Mesothelial cell of epicardium (in vitro differentiated cells): ENCODE measurements at regions not wholly inside any gene's neighbourhood (a gene's known extent, or its start where the extent isn't known, plus 50 kb on each side); places are given as distances from the start of the nearest gene placed in this dataset.
"Not testable (repeated sequence)": the region's sequence is repeated elsewhere in the genome, so short reads cannot be mapped to it uniquely, and the experiment has no call there.

ENCODE experiments used
- DNase-seq, 2 experiments: peaks; one replicate each; pipeline ENCODE4 v3.0.0; 2021; ENCODE audit warnings: low spot score in 2 of 2; ENCODE audit not compliant: unreplicated experiment in 2 of 2
- H3K27ac Mint-ChIP-seq: 2 replicates; pipeline ENCODE4 v1.8.0; 2021; ENCODE audit warnings: mixed read lengths
- H3K27me3 Mint-ChIP-seq: 2 replicates; pipeline ENCODE4 v1.8.0; 2021; ENCODE audit warnings: low read depth, mixed read lengths
- H3K36me3 Mint-ChIP-seq: 2 replicates; pipeline ENCODE4 v1.8.0; 2021; ENCODE audit warnings: mixed read lengths
- H3K4me1 Mint-ChIP-seq: 2 replicates; pipeline ENCODE4 v1.8.0; 2021; ENCODE audit warnings: mixed read lengths
- H3K4me3 Mint-ChIP-seq: 2 replicates; pipeline ENCODE4 v1.8.0; 2021; ENCODE audit warnings: mild to moderate bottlenecking, moderate library complexity, mixed read lengths
- H3K9me3 Mint-ChIP-seq: 2 replicates; pipeline ENCODE4 v1.8.0; 2021; ENCODE audit warnings: mixed read lengths
- TF ChIP-seq, protein P1 (sequence below): fragments of 200-600 bp; sonication (generic); IDR thresholded peaks from one replicate; pipeline ENCODE4 v1.5.0; 2021; ENCODE audit warnings: antibody characterized with exemption; ENCODE audit not compliant: unreplicated experiment

DNA sequence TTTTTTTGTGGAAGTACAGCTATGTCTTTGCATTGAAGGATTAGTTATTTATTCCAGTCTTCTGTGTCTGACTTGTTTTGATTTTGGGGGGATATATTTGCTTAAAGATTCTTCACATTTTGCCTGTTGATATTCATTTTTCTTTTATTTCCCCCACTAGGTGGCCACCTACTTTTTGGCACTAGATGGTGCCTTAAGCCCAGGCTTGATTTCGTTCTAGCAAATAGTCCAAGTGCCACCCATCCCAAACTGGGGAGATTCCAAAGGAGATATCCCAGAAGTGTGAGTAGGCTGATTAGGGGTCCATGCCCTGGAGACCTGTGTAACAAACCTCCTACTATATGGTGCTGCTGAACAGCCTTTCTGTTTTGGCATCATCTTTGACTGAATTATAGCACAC, 80.0 kb upstream of the SPATA16 start:
- H3K9me3 Mint-ChIP-seq, result peaks cover 38% of the 10 kb centered on the region
- TF ChIP-seq, protein P1, sequence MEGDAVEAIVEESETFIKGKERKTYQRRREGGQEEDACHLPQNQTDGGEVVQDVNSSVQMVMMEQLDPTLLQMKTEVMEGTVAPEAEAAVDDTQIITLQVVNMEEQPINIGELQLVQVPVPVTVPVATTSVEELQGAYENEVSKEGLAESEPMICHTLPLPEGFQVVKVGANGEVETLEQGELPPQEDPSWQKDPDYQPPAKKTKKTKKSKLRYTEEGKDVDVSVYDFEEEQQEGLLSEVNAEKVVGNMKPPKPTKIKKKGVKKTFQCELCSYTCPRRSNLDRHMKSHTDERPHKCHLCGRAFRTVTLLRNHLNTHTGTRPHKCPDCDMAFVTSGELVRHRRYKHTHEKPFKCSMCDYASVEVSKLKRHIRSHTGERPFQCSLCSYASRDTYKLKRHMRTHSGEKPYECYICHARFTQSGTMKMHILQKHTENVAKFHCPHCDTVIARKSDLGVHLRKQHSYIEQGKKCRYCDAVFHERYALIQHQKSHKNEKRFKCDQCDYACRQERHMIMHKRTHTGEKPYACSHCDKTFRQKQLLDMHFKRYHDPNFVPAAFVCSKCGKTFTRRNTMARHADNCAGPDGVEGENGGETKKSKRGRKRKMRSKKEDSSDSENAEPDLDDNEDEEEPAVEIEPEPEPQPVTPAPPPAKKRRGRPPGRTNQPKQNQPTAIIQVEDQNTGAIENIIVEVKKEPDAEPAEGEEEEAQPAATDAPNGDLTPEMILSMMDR, result peak; percentile 27
- no peaks in the 10 kb centered on the region for H3K36me3 Mint-ChIP-seq
- no peaks in the 10 kb centered on the region for H3K27me3 Mint-ChIP-seq
- no peak for DNase-seq
- H3K27ac Mint-ChIP-seq, result no peak overlapping the region
- no peaks in the 10 kb centered on the region for H3K4me1 Mint-ChIP-seq
- H3K4me3 Mint-ChIP-seq, result no peak overlapping the region

- H3K4me3 Mint-ChIP-seq, result no peak overlapping the region
- H3K9me3 Mint-ChIP-seq, result peaks cover 26% of the 10 kb centered on the region
- DNase-seq, result no peak
- no peak overlapping the region for H3K27ac Mint-ChIP-seq
- H3K27me3 Mint-ChIP-seq, result no peaks in the 10 kb centered on the region
- no peaks in the 10 kb centered on the region for H3K36me3 Mint-ChIP-seq
- TF ChIP-seq, protein P1, result no peak
- H3K4me1 Mint-ChIP-seq, result no peaks in the 10 kb centered on the region
Observed at GRCh38 chr3:173217127-173217526, 76.1 kb upstream of the SPATA16 start.

GRCh38 chr3:173216063-173216462, 75.0 kb upstream of the SPATA16 start:
- Mint-ChIP-seq H3K36me3 (no peaks in the 10 kb centered on the region), H3K4me3 (no peak overlapping the region), H3K9me3 (peaks cover 26% of the 10 kb centered on the region), H3K27ac (no peak overlapping the region), H3K27me3 (no peaks in the 10 kb centered on the region), H3K4me1 (no peaks in the 10 kb centered on the region)
- DNase-seq, result no peak
- TF ChIP-seq, protein P1, result no peak

DNA sequence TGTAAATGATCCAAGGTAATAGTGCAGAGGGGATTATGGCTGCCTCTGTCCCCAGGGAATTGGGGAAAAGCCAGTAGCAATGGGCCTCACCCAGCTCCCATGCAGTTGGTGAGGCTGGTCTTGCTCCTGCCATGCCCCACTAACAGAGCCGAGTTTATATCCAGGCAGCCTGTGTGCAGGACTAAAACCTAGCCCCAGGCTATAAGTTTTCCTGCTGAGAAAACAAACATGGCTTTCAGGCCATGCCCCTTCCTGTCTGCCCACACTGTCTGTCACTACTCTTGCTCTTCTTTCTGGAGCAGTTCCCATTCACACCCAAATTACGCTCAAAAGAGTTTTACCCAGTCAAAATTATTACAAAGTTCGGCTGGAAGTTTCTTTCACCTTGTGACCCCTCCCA, 73.5 kb upstream of the SPATA16 start:
- Mint-ChIP-seq H3K36me3 (no peaks in the 10 kb centered on the region), H3K27ac (no peak overlapping the region), H3K9me3 (peaks cover 12% of the 10 kb centered on the region)

GRCh38 chr3:173199568-173199967, 58.5 kb upstream of the SPATA16 start:
- no peaks in the 10 kb centered on the region for H3K4me1 Mint-ChIP-seq
- H3K27ac Mint-ChIP-seq, result no peak overlapping the region
- DNase-seq, result no peak
- peaks cover 6% of the 10 kb centered on the region for H3K36me3 Mint-ChIP-seq
- H3K4me3 Mint-ChIP-seq, result no peak overlapping the region
- TF ChIP-seq, protein P1, result no peak
- no peaks in the 10 kb centered on the region for H3K27me3 Mint-ChIP-seq
- H3K9me3 Mint-ChIP-seq, result peaks cover 29% of the 10 kb centered on the region

More for the DNA sequence above, 73.5 kb upstream of the SPATA16 start:
- DNase-seq, result no peak
- Mint-ChIP-seq H3K27me3 (no peaks in the 10 kb centered on the region), H3K4me3 (no peak overlapping the region), H3K4me1 (no peaks in the 10 kb centered on the region)
- TF ChIP-seq, protein P1, result no peak

GRCh38 chr3:173194868-173195267, 53.8 kb upstream of the SPATA16 start:
- H3K4me1 Mint-ChIP-seq, H3K27ac Mint-ChIP-seq, DNase-seq, H3K36me3 Mint-ChIP-seq, H3K27me3 Mint-ChIP-seq, H3K4me3 Mint-ChIP-seq: not testable (repeated sequence)
- H3K9me3 Mint-ChIP-seq, result peaks cover 15% of the 10 kb centered on the region
